PC-9 (cell line): ENCODE measurements at regions not wholly inside any gene's neighbourhood (a gene's known extent, or its start where the extent isn't known, plus 50 kb on each side); places are given as distances from the start of the nearest gene placed in this dataset.

Experiments
- BruUV-seq: library from RNA; stranded (reverse); fragments of 400-500 nt; replicated peaks from 2 replicates; lab custom pipeline; 2021; lab: Mats Ljungman, UMichigan
- CTCF ChIA-PET: fragments of 300-600 bp; sonication (Branson Sonifier 250); formaldehyde crosslinking; loops from one replicate; lab custom pipeline; 2022; ENCODE audit warnings: antibody characterized with exemption; lab: Charles Lee
- POLR2A ChIA-PET: fragments of 300-600 bp; sonication (Branson Sonifier 250); formaldehyde crosslinking; loops from one replicate; lab custom pipeline; 2022; ENCODE audit warnings: antibody characterized with exemption; ENCODE audit not compliant: unreplicated experiment; lab: Charles Lee
- DNase-seq, 2 experiments: peaks; one replicate each; pipeline versions ENCODE4 v3.0.0 to v3.0.0-alpha.2; 2015 to 2022; ENCODE audit warnings: mixed read lengths in 1 of 2
- H2AFZ ChIP-seq: fragments of 200-600 bp; sonication (generic); 2 replicates; pipeline ENCODE4 v1.8.1; 2017; ENCODE audit warnings: antibody characterized with exemption
- H3F3A ChIP-seq: fragments of 200-600 bp; sonication (generic); 2 replicates; pipeline ENCODE4 v1.8.1; 2017; ENCODE audit warnings: antibody characterized with exemption, mild to moderate bottlenecking, low read depth; ENCODE audit not compliant: insufficient read depth
- H3K27ac ChIP-seq: fragments of 200-600 bp; sonication (generic); 2 replicates; pipeline ENCODE4 v1.6.1; 2016; ENCODE audit warnings: mixed run types
- H3K27me3 ChIP-seq: fragments of 200-600 bp; sonication (generic); 2 replicates; pipeline ENCODE4 v1.6.1; 2016; ENCODE audit warnings: low read depth, mixed run types; ENCODE audit not compliant: insufficient read depth
- H3K36me3 ChIP-seq: fragments of 200-600 bp; sonication (generic); 2 replicates; pipeline ENCODE4 v1.6.1; 2016; ENCODE audit warnings: low read depth, mixed run types
- H3K4me1 ChIP-seq: fragments of 200-600 bp; sonication (generic); replicated peaks from 2 replicates; pipeline ENCODE4 v1.6.1; 2016; ENCODE audit warnings: mixed run types; ENCODE audit not compliant: insufficient read depth
- H3K4me2 ChIP-seq: fragments of 200-600 bp; sonication (generic); 2 replicates; pipeline ENCODE4 v1.6.1; 2017; ENCODE audit warnings: mixed run types
- H3K4me3 ChIP-seq: fragments of 200-600 bp; sonication (generic); 2 replicates; pipeline ENCODE4 v1.6.1; 2016; ENCODE audit warnings: mixed run types
- H3K79me2 ChIP-seq: fragments of 200-600 bp; sonication (generic); 2 replicates; pipeline ENCODE4 v1.6.1; 2017; ENCODE audit warnings: low read depth, mixed run types
- H3K9me2 ChIP-seq: fragments of 200-600 bp; sonication (generic); 2 replicates; pipeline ENCODE4 v1.8.1; 2017; ENCODE audit warnings: mild to moderate bottlenecking; ENCODE audit not compliant: insufficient read depth
- H3K9me3 ChIP-seq: fragments of 200-600 bp; sonication (generic); 2 replicates; pipeline ENCODE4 v1.8.1; 2016; ENCODE audit warnings: low read depth; ENCODE audit not compliant: insufficient read depth
- H4K20me1 ChIP-seq: fragments of 200-600 bp; sonication (generic); 2 replicates; pipeline ENCODE4 v1.8.1; 2017; ENCODE audit not compliant: insufficient read depth
- CTCF ChIP-seq: fragments of 200-600 bp; sonication (generic); conservative IDR thresholded peaks from 2 replicates; pipeline ENCODE4 v1.6.1; 2017; ENCODE audit warnings: mixed run types, antibody characterized with exemption, mild to moderate bottlenecking, moderate library complexity
- EZH2 ChIP-seq: fragments of 200-600 bp; sonication (generic); IDR thresholded peaks from 2 replicates; pipeline ENCODE4 v1.8.0; 2017; ENCODE audit warnings: antibody characterized with exemption, low read depth
- intact Hi-C: fragments of 100-400 bp; cut with micrococcal nuclease; formaldehyde crosslinking; loops from one replicate; pipeline ENCODE4 v1.10.0; 2022; ENCODE audit not compliant: unreplicated experiment

- peak overlapping the region; percentile 83 for H3K27ac ChIP-seq
- H3K79me2 ChIP-seq = no peaks in the 10 kb centered on the region
- H3K27me3 ChIP-seq = no peaks in the 10 kb centered on the region
- POLR2A ChIA-PET = interaction anchor here (0.6 to 0.7 kb wide), 3 partner anchors 41 to 653 kb away, joined by 3 to 4 read pairs (median 3); no protein-coding TSS in a partner anchor
- H3K4me3 ChIP-seq = no peak overlapping the region
- H3K9me3 ChIP-seq = no peaks in the 10 kb centered on the region
- BruUV-seq = no TSS peak
- intact Hi-C loops = loop anchor here (2.0 to 10.0 kb wide), 2 partner anchors 102 to 598 kb away; no protein-coding TSS in a partner anchor
- CTCF ChIA-PET = no interaction called here
- H3F3A ChIP-seq = peaks cover 11% of the 10 kb centered on the region; the same call in 1 of the 2 replicates
- no peaks in the 10 kb centered on the region for H4K20me1 ChIP-seq
- H3K36me3 ChIP-seq = no peaks in the 10 kb centered on the region
- no peak for TF ChIP-seq CTCF
- TF ChIP-seq EZH2 = no peak
- peak overlapping the region; percentile 61 for H3K4me2 ChIP-seq
- H3K4me1 ChIP-seq = peaks cover 71% of the 10 kb centered on the region
- H2AFZ ChIP-seq = peak overlapping the region; percentile 65; the same call in 1 of the 2 replicates
- peak in 1 of 2 experiments; percentile 66 for DNase-seq
- no peaks in the 10 kb centered on the region for H3K9me2 ChIP-seq
Observed at GRCh38 chr4:140256941-140257340, 103.0 kb upstream of the MAML3 start.

GRCh38 chr4:140256335-140256734 is 102.4 kb upstream of the MAML3 start:
- Histone ChIP-seq H3K4me1 (peaks cover 77% of the 10 kb centered on the region), H2AFZ (0 out of 2 replicates have a peak overlapping the region, but pooled peaks have one; percentile 32), H3K9me3 (no peaks in the 10 kb centered on the region), H3K79me2 (no peaks in the 10 kb centered on the region), H4K20me1 (no peaks in the 10 kb centered on the region), H3K4me3 (no peak overlapping the region), H3F3A (peaks cover 17% of the 10 kb centered on the region; the same call in 1 of the 2 replicates), H3K4me2 (peak overlapping the region; percentile 61), H3K9me2 (no peaks in the 10 kb centered on the region), H3K36me3 (no peaks in the 10 kb centered on the region), H3K27me3 (no peaks in the 10 kb centered on the region), H3K27ac (peak overlapping the region; percentile 83)
- TF ChIP-seq CTCF (no peak), EZH2 (no peak)
- peak; percentile 37 to 67 for DNase-seq
- intact Hi-C loops = loop anchor here (2.0 to 10.0 kb wide), 2 partner anchors 102 to 598 kb away; no protein-coding TSS in a partner anchor
- ChIA-PET POLR2A (no interaction called here), CTCF (no interaction called here)
- no TSS peak for BruUV-seq

GRCh38 chr4:140255927-140256326 is 101.9 kb upstream of the MAML3 start:
- TF ChIP-seq EZH2 (no peak), CTCF (no peak)
- ChIA-PET CTCF (no interaction called here), POLR2A (no interaction called here)
- H3K9me2 ChIP-seq = no peaks in the 10 kb centered on the region
- no peak overlapping the region for H3K4me3 ChIP-seq
- H2AFZ ChIP-seq = no peak overlapping the region
- DNase-seq = no peak
- H3K9me3 ChIP-seq = no peaks in the 10 kb centered on the region
- H3K36me3 ChIP-seq = no peaks in the 10 kb centered on the region
- no peaks in the 10 kb centered on the region for H3K27me3 ChIP-seq
- no peak overlapping the region for H3K4me2 ChIP-seq
- intact Hi-C loops = loop anchor here (2.0 to 10.0 kb wide), 2 partner anchors 103 to 599 kb away; no protein-coding TSS in a partner anchor
- H3K79me2 ChIP-seq = no peaks in the 10 kb centered on the region
- BruUV-seq = no TSS peak
- peaks cover 18% of the 10 kb centered on the region; the same call in 1 of the 2 replicates for H3F3A ChIP-seq
- peaks cover 81% of the 10 kb centered on the region for H3K4me1 ChIP-seq
- H4K20me1 ChIP-seq = no peaks in the 10 kb centered on the region
- H3K27ac ChIP-seq = peak overlapping the region; percentile 83
